GM19351 (cell line): ENCODE measurements at regions not wholly inside any gene's neighbourhood (a gene's known extent, or its start where the extent isn't known, plus 50 kb on each side); places are given as distances from the start of the nearest gene placed in this dataset.

Experiments used
- ATAC-seq: cut with Tn5 transposase; IDR thresholded peaks from one replicate; pipeline ENCODE4 v1.9.1; 2021; ENCODE audit warnings: mild to moderate bottlenecking, moderate library complexity; ENCODE audit not compliant: unreplicated experiment

- no peak for ATAC-seq
Measured at GRCh38 chr16:26281381-26282110, 589.8 kb downstream of the HS3ST4 start.

GRCh38 chr16:26295625-26296304 lies 604.0 kb downstream of the HS3ST4 start:
- no peak for ATAC-seq

DNA sequence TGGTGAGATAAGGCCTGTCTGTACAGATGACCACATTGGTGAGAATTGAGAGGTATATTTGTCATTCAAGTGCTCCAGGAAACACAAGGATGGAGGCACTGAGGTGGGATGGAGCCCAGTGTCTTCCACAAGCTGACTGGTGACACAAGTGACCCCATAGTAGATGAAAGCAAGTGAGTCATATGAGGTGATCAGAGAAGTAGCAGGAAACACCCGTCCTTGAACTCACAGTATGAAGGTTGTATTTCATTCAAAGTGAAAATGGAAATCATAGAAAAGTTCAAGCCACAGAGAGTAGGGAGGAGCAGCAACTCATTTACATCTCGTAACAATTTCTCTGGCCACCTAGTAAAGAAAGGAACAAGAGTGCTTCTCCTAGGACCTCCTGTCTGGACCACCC lies 609.8 kb downstream of the HS3ST4 start:
- no peak for ATAC-seq

- no peak for ATAC-seq
Measured at GRCh38 chr16:26316683-26317464, 625.1 kb downstream of the HS3ST4 start.

DNA sequence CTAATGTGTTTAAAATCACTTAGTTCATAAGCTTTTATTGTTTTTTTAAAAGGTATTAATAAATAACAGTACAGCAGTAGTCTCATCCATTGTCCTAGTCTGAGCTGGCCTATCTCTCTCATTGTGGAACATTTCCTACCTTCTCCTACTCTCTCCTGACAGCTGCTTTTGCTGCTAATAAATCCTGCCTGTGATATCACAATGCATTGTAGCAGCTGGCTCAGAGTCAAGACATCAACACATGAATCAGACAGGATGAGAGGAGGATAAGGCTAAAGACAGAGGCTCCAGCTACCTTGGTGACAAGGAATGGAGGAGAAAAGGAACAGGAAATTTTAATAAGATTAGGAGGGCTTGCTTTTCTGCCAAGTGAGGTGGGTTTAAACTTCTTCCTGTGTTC lies 626.1 kb downstream of the HS3ST4 start:
- ATAC-seq: no peak

DNA sequence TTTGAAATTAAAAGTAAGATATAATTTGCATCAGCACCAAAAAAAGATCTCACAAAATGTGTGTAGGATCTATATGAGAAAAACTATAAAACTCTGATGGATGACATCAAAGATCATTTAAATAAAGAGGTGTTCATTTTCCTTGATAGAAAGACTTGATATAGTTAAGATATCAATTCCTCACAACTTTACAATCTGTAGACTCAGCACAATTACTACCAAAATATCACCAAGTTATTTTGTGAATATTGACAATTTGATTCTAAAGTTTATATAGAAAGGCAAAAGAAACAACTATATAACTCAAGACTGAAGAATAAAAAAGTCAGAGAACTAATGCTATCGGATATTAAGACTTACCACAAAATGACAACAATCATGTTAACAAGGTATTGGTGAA lies 638.9 kb downstream of the HS3ST4 start:
- ATAC-seq: no peak

DNA sequence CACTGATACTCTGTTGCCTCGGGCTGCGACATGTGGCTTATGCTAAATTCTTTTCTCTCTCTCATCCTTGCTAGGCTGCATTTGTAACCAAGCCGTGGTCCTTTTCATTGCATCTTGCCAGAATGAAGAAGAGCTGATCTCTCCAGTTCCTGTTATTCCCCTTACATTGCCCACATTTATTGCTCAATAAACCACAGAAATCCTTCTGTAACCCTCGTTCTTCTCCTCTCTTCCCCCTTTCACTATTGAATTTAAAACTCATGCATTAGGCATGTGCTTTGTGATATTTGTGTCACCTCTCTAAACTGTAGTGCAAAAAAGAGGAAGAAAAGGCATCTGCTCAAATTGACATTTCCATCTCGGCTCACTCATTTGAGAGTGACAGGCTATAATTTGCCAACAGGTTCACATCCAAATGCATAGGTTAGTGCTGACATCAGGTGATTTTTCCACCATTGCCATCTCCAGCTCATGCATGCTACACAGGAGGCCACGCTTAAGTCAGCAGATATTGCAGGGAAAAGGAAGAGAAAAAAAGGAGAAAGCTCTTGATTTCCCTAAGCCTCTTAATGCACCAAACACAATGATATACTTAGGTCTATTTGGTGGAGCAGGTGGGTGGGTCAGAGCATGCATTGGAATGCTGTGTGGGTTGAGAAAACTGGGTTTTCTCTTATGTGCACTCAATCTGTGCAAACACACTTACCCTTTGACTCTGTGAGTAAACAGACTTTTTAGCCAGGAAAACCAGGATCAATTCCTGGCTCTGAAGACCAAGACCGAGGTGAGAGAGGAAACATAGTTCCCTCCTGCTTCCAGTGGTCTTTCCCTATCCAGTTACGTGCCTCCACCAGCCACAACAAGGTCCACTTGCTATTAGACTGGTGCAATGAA lies 642.7 kb downstream of the HS3ST4 start:
- ATAC-seq: no peak

DNA sequence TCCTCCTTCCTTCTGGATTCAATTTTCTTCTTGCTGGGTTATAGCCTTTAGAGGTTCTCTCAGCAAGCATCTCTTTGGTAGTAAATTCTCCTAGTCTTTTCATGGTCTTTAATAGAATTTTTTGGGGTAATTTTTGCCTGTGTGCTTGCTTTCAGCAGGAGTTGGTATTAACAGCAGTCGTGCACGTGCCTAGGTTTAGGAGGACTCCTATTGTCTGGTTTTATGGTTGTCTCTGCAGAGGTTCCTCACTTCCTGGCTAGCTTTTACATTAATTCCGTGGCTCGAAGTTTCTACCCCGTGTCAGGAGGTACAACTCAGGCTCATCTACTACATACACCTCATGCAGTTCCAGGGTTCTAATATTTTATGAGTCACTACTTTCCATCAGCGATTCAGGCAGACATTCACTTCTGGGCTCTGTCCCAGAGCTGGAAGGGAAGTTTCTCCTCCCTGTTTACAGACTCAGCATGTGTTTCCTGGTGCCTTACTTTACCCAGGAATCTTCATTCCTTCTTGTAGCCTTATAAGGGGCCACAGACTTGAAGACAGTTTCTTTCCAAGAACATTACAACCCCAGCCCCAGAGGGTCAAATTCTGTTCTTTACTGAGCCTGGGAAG lies 643.6 kb downstream of the HS3ST4 start:
- ATAC-seq: no peak

DNA sequence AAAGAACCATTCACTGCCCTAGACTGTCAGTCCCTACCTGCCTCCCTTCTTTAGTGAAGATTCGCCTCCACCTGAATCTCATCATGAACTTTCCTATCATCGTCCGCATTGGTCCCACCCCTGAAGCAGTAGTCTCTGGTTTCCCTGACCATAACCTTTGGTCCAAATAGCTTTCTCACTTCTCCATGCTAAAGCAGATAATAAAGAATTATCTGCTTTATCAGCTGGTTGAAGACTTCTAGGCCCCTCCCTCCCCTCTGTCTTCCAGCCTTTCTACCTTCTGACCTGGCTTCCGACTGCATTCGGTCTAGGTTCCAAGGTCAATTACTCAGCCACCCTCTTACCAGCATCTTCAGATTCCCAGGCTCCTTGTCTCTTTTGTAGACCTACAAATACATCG lies 650.9 kb downstream of the HS3ST4 start:
- ATAC-seq: no peak

- ATAC-seq: no peak
Measured at GRCh38 chr16:26344240-26344776, 652.5 kb downstream of the HS3ST4 start.

- no peak for ATAC-seq
Measured at GRCh38 chr16:26344976-26345375, 653.2 kb downstream of the HS3ST4 start.

- ATAC-seq: no peak
Measured at GRCh38 chr16:26345966-26346365, 654.2 kb downstream of the HS3ST4 start.

GRCh38 chr16:26348095-26348494 lies 656.3 kb downstream of the HS3ST4 start:
- no peak for ATAC-seq

- ATAC-seq: no peak
Measured at GRCh38 chr16:26360867-26361266, 669.1 kb downstream of the HS3ST4 start.

DNA sequence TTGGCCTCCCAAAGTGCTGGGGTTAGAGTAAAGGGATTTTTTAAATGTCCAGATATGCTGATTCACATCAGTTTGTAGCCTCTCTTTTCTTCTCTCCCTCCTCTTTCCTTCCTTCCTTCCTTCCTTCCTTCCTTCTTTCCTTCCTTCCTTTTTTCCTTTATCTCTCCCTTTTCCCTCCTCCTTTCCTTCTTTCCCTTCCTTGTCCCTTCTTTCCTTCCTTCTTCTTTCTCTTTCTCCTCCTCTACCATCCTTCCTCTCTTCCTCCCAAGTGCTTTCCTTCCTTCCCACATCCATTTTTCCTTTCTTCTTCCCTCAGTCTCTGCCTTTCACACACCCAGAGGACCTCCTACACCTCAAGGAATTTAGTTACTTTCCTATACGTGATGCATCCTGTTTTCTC lies 671.8 kb downstream of the HS3ST4 start:
- ATAC-seq: no peak

DNA sequence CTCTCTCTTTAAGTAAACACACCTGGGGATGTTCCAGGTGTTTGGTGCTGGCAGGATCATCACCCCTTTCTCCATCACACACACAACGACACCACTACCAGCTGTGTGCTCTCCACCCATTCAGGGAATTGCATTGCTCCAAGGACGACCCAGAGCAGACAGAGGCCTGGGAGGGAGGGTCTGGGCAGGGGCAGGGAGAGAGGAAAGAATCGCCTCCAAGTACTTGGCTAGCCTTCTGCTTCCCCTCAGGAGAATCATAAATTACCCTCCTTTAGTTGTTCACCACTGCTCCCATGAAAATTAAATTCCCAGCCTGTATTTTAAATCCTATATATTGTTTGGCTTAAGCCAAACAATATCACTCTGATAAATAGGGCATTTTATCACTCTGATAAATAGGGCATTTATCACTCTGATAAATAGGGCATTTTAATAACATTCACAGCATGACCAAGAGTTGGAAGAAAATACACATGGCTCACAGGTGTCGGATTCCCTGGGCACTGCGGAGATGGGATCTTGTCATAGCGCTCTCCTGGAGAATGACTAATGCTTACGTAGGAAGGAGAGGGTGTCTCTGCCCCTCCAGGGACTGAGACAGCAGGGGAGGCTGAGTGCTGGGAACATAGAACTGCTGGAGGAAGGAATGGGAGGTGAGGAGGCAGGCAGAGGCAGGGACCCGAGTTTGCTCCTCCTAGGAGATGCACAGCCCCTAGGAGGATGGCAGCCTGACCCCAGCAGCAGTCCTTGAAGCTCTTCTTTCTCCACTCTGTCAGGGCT lies 673.6 kb downstream of the HS3ST4 start:
- ATAC-seq: no peak

DNA sequence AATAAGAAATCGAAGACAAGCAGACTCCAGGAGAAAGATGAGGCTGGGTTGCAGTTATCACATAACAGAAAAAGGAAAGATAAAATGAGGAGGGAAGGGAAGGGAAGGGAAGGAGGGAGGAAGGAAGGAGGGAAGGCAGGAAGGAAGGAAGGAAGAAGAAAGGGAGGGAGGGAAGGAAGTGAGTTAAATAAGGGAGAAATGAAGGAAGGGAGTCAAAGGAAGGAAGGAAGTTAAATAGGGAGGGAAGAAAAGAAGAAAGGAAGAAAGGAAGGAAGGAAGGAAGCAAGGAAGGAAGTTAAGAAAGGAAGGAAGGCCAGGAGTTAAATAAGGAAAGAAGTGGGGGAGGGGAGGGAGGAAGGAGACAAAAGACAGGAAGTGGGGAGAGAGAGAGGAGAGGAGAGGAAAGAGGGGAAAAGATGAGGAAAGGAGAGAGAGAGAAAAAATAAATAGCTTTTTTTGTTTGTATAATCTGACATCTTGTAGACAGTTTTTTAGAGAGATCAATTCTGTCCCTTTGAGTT lies 679.6 kb downstream of the HS3ST4 start:
- ATAC-seq: no peak

- no peak for ATAC-seq
Measured at GRCh38 chr16:26374279-26374925, 682.6 kb downstream of the HS3ST4 start.

GRCh38 chr16:26382586-26382985 lies 684.1 kb upstream of the C16orf82 start:
- ATAC-seq: no peak
